ENCODE measurements at regions not wholly inside any gene's neighbourhood (a gene's known extent, or its start where the extent isn't known, plus 50 kb on each side); places are given as distances from the start of the nearest gene placed in this dataset.

- TF ChIP-seq, protein P1, sequence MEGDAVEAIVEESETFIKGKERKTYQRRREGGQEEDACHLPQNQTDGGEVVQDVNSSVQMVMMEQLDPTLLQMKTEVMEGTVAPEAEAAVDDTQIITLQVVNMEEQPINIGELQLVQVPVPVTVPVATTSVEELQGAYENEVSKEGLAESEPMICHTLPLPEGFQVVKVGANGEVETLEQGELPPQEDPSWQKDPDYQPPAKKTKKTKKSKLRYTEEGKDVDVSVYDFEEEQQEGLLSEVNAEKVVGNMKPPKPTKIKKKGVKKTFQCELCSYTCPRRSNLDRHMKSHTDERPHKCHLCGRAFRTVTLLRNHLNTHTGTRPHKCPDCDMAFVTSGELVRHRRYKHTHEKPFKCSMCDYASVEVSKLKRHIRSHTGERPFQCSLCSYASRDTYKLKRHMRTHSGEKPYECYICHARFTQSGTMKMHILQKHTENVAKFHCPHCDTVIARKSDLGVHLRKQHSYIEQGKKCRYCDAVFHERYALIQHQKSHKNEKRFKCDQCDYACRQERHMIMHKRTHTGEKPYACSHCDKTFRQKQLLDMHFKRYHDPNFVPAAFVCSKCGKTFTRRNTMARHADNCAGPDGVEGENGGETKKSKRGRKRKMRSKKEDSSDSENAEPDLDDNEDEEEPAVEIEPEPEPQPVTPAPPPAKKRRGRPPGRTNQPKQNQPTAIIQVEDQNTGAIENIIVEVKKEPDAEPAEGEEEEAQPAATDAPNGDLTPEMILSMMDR (IDR thresholded peaks at IDR 0.05): no peak
- TF ChIP-seq POLR2A (IDR thresholded peaks at IDR 0.05) (no peak), POLR2AphosphoS5 (IDR thresholded peaks at IDR 0.05; ENCODE audit: insufficient read depth in 1 of 2, low read depth in 1 of 2) (no peak)
These were observed 181.9 kb upstream of the PFN2 start for GRCh38 chr3:150152567-150152966.
